ENCODE measurements at regions not wholly inside any gene's neighbourhood (a gene's known extent, or its start where the extent isn't known, plus 50 kb on each side); places are given as distances from the start of the nearest gene placed in this dataset.

- no peak for DNase-seq (ENCODE audit: low read depth)
Measured at GRCh38 chr2:3115301-3116042, 262.1 kb downstream of the EIPR1 start.

- DNase-seq (ENCODE audit: low read depth) = no peak
Measured at GRCh38 chr2:3114406-3115185, 263.0 kb downstream of the EIPR1 start.

- no peak for DNase-seq (ENCODE audit: low read depth)
Measured at GRCh38 chr2:3113769-3114168, 263.8 kb downstream of the EIPR1 start.

GRCh38 chr2:3113122-3113521 is 264.5 kb downstream of the EIPR1 start:
- DNase-seq (ENCODE audit: low read depth) = no peak

GRCh38 chr2:3112553-3112952 is 265.1 kb downstream of the EIPR1 start:
- no peak for DNase-seq (ENCODE audit: low read depth)

GRCh38 chr2:3112131-3112530 is 265.5 kb downstream of the EIPR1 start:
- DNase-seq (ENCODE audit: low read depth) = no peak

GRCh38 chr2:3110994-3111666 is 266.5 kb downstream of the EIPR1 start:
- DNase-seq (ENCODE audit: low read depth) = no peak

- DNase-seq (ENCODE audit: low read depth) = no peak
Measured at GRCh38 chr2:3110555-3110954, 267.1 kb downstream of the EIPR1 start.

- DNase-seq (ENCODE audit: low read depth) = peak; percentile 1
Measured at GRCh38 chr2:3108710-3109702, 268.6 kb downstream of the EIPR1 start.

GRCh38 chr2:3108105-3108504 is 269.5 kb downstream of the EIPR1 start:
- DNase-seq (ENCODE audit: low read depth) = no peak

GRCh38 chr2:3107567-3107966 is 270.1 kb downstream of the EIPR1 start:
- DNase-seq (ENCODE audit: low read depth) = no peak

GRCh38 chr2:3105814-3106569 is 271.6 kb downstream of the EIPR1 start:
- no peak for DNase-seq (ENCODE audit: low read depth)

GRCh38 chr2:3104958-3105813 is 272.4 kb downstream of the EIPR1 start:
- DNase-seq (ENCODE audit: low read depth) = peak; percentile 51

- no peak for DNase-seq (ENCODE audit: low read depth)
Measured at GRCh38 chr2:3104261-3104660, 273.4 kb downstream of the EIPR1 start.

GRCh38 chr2:3102922-3103569 is 274.6 kb downstream of the EIPR1 start:
- no peak for DNase-seq (ENCODE audit: low read depth)

GRCh38 chr2:3102081-3102921 is 275.3 kb downstream of the EIPR1 start:
- DNase-seq (ENCODE audit: low read depth) = no peak

GRCh38 chr2:3101016-3101942 is 276.3 kb downstream of the EIPR1 start:
- DNase-seq (ENCODE audit: low read depth) = no peak
